Neural progenitor cell (in vitro differentiated cells): ENCODE measurements at regions not wholly inside any gene's neighbourhood (a gene's known extent, or its start where the extent isn't known, plus 50 kb on each side); places are given as distances from the start of the nearest gene placed in this dataset.

ENCODE experiments used
- DNase-seq: peaks from one replicate; pipeline ENCODE4 v3.0.0-alpha.2; 2016; ENCODE audit warnings: low spot score
- H2AFZ ChIP-seq: fragments of 200-600 bp; sonication (generic); replicated peaks from 2 replicates; pipeline ENCODE4 v1.6.1; 2016; ENCODE audit warnings: antibody characterized with exemption
- H3F3A ChIP-seq: fragments of 200-600 bp; sonication (generic); 2 replicates; pipeline ENCODE4 v1.6.1; 2016; ENCODE audit warnings: antibody characterized with exemption, low read depth
- H3K27ac ChIP-seq: fragments of 200-600 bp; sonication (generic); 2 replicates; pipeline ENCODE4 v1.5.1; 2016; ENCODE audit warnings: mild to moderate bottlenecking
- H3K27me3 ChIP-seq: fragments of 200-600 bp; sonication (generic); 2 replicates; pipeline ENCODE4 v1.6.1; 2016; ENCODE audit warnings: mild to moderate bottlenecking, moderate library complexity
- H3K36me3 ChIP-seq: fragments of 200-600 bp; sonication (generic); 2 replicates; pipeline ENCODE4 v1.5.1; 2016
- H3K4me1 ChIP-seq: fragments of 200-600 bp; sonication (generic); 2 replicates; pipeline ENCODE4 v1.6.1; 2016; ENCODE audit warnings: mixed run types
- H3K4me2 ChIP-seq: fragments of 200-600 bp; sonication (generic); 2 replicates; pipeline ENCODE4 v1.6.1; 2016
- H3K4me3 ChIP-seq: fragments of 200-600 bp; sonication (generic); 2 replicates; pipeline ENCODE4 v1.5.1; 2016
- H3K79me2 ChIP-seq: fragments of 200-600 bp; sonication (generic); 2 replicates; pipeline ENCODE4 v1.6.1; 2016; ENCODE audit warnings: low read depth
- H3K9ac ChIP-seq: fragments of 200-600 bp; sonication (generic); 2 replicates; pipeline ENCODE4 v1.6.1; 2016
- H3K9me3 ChIP-seq: fragments of 200-600 bp; sonication (generic); 2 replicates; pipeline ENCODE4 v1.5.1; 2016; ENCODE audit warnings: low read depth
- H4K20me1 ChIP-seq: fragments of 200-600 bp; sonication (generic); 2 replicates; pipeline ENCODE4 v1.6.1; 2016; ENCODE audit warnings: low read depth
- H3K27ac Mint-ChIP-seq: 3 replicates; pipeline ENCODE4 v1.8.0; 2021; ENCODE audit warnings: mixed read lengths
- H3K27me3 Mint-ChIP-seq: 2 replicates; pipeline ENCODE4 v1.8.0; 2022; ENCODE audit warnings: low read depth, mild to moderate bottlenecking, inconsistent platforms, moderate library complexity, mixed read lengths; ENCODE audit not compliant: insufficient read depth
- H3K36me3 Mint-ChIP-seq: 3 replicates; pipeline ENCODE4 v1.8.0; 2021; ENCODE audit warnings: mixed read lengths
- H3K4me1 Mint-ChIP-seq: 3 replicates; pipeline ENCODE4 v1.8.0; 2021; ENCODE audit warnings: mixed read lengths
- H3K4me3 Mint-ChIP-seq: 3 replicates; pipeline ENCODE4 v1.8.0; 2021; ENCODE audit warnings: mild to moderate bottlenecking, moderate library complexity, mixed read lengths
- H3K9me3 Mint-ChIP-seq: 3 replicates; pipeline ENCODE4 v1.8.0; 2020; ENCODE audit warnings: mixed read lengths
- EZH2 ChIP-seq: fragments of 200-600 bp; sonication (generic); IDR thresholded peaks from 2 replicates; pipeline ENCODE4 v1.6.1; 2017; ENCODE audit warnings: antibody characterized with exemption, mild to moderate bottlenecking, moderate library complexity
- EZH2phosphoT487 ChIP-seq: fragments of 200-600 bp; sonication (generic); IDR thresholded peaks from 2 replicates; pipeline ENCODE4 v1.6.1; 2017; ENCODE audit warnings: antibody characterized with exemption
- TF ChIP-seq, protein P1 (sequence below): fragments of 200-600 bp; sonication (generic); IDR thresholded peaks from 2 replicates; pipeline ENCODE4 v1.5.1; 2017; ENCODE audit warnings: antibody characterized with exemption, mild to moderate bottlenecking

DNA sequence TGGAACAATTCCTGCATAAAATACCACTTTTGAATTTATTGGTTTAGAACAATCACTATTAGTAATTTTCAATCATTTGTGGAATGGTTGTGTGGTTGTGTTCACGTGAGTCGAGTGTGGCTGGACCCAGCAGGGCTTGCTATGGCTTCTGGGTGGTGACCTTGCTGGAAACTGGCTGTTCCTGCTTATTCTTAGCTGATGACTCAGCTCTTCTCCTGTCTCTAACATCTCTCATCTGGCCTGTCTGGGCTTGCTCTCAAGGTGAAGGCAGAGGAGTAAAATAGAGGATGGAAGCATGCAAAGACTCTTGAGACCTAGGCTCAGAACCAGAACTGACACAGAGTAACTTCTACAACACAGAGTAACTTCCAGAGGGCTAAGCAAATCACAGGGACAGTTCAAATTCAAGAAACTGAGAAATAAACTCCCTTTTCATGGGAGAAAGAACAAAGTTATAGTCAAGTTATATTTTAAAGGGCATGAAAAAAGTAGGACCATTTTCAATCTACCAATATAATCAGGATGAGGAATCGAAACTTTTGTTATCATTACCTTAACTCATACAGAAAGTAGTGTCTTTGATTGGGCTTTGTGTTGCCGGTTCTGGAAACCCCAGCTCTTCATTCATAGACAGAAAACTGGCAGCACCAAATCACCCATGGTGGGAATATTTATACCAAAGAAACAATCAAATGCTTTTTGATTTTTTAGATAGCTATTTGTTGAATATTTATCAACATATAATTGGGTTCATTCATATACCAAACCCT, 665.1 kb downstream of the CDH18 start:
- H3K9me3 Mint-ChIP-seq = no peaks in the 10 kb centered on the region
- Histone ChIP-seq H3K36me3 (no peaks in the 10 kb centered on the region), H3K9me3 (no peaks in the 10 kb centered on the region), H3F3A (no peaks in the 10 kb centered on the region), H3K27ac (no peak overlapping the region), H3K27me3 (no peaks in the 10 kb centered on the region), H3K4me1 (peaks cover 7% of the 10 kb centered on the region), H3K9ac (no peak overlapping the region), H3K79me2 (no peaks in the 10 kb centered on the region), H4K20me1 (no peaks in the 10 kb centered on the region), H2AFZ (peak overlapping the region; percentile 60), H3K4me3 (no peak overlapping the region), H3K4me2 (no peak overlapping the region)
- no peak overlapping the region for H3K4me3 Mint-ChIP-seq
- DNase-seq = no peak
- peaks cover 9% of the 10 kb centered on the region for H3K4me1 Mint-ChIP-seq
- no peak for TF ChIP-seq EZH2phosphoT487
- H3K27ac Mint-ChIP-seq = peak overlapping the region; percentile 62
- H3K36me3 Mint-ChIP-seq = no peaks in the 10 kb centered on the region
- H3K27me3 Mint-ChIP-seq = no peaks in the 10 kb centered on the region

DNA sequence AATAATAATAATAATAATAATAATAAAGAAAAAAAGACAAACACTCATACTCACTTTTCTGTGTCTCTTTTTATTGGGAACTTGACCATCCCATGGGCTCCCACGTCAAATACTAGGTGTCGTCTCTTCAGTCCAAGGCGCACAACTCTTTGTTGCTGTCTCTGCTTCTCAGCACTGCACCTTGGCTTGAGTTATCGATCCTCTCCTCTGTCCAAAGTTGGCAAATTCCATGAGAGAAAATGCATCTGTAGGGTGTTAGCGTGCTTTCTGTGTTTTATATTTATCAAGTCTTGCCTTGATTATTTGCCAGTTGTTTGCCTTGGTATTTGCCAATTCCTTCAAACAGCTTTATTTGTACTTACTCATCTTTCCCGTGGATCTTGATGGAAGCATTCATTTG, 653.7 kb downstream of the CDH18 start:
- H3K4me1 Mint-ChIP-seq = no peaks in the 10 kb centered on the region
- no peaks in the 10 kb centered on the region for H3K27me3 Mint-ChIP-seq
- no peaks in the 10 kb centered on the region for H3K4me1 ChIP-seq
- TF ChIP-seq EZH2 (no peak), EZH2phosphoT487 (no peak)
- H4K20me1 ChIP-seq = no peaks in the 10 kb centered on the region
- no peaks in the 10 kb centered on the region for H3K27me3 ChIP-seq
- no peak overlapping the region for H3K27ac ChIP-seq
- no peak overlapping the region for H3K4me3 ChIP-seq
- H3K9me3 ChIP-seq = no peaks in the 10 kb centered on the region
- no peak overlapping the region for H3K4me3 Mint-ChIP-seq
- no peaks in the 10 kb centered on the region for H3K79me2 ChIP-seq
- peaks cover 3% of the 10 kb centered on the region for H3K9me3 Mint-ChIP-seq
- DNase-seq = no peak
- H3K36me3 Mint-ChIP-seq = no peaks in the 10 kb centered on the region
- no peaks in the 10 kb centered on the region for H3F3A ChIP-seq
- H3K9ac ChIP-seq = no peak overlapping the region
- no peak overlapping the region for H3K27ac Mint-ChIP-seq
- H2AFZ ChIP-seq = no peak overlapping the region
- H3K36me3 ChIP-seq = no peaks in the 10 kb centered on the region
- H3K4me2 ChIP-seq = no peak overlapping the region

DNA sequence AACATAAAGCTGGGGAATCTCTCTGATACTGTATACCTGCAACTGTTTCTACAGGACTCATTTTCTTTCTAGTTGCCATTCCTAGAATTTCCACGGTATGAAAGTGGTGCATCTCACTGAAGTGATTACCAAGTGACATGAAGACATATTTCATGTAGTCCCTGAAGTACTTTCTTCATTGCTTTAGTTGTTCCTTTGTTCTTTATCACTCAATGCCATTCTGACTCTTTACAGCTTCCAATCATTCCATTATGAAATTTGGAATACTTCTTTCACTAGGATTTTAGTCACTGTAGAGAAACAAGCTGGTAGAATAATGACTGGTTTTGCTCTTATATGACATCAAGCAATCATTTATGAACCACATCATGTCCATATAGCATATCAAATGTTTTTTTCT, 645.1 kb downstream of the CDH18 start:
- Mint-ChIP-seq H3K9me3 (peaks cover 8% of the 10 kb centered on the region), H3K4me3 (no peak overlapping the region), H3K27ac (no peak overlapping the region), H3K27me3 (no peaks in the 10 kb centered on the region), H3K36me3 (no peaks in the 10 kb centered on the region), H3K4me1 (no peaks in the 10 kb centered on the region)
- Histone ChIP-seq H3K27me3 (no peaks in the 10 kb centered on the region), H3K79me2 (no peaks in the 10 kb centered on the region), H3K4me2 (no peak overlapping the region), H4K20me1 (no peaks in the 10 kb centered on the region), H3K9ac (no peak overlapping the region), H3K27ac (no peak overlapping the region), H3K4me3 (no peak overlapping the region), H3F3A (no peaks in the 10 kb centered on the region), H3K9me3 (no peaks in the 10 kb centered on the region), H2AFZ (no peak overlapping the region), H3K36me3 (no peaks in the 10 kb centered on the region), H3K4me1 (no peaks in the 10 kb centered on the region)
- DNase-seq = no peak
- TF ChIP-seq EZH2 (no peak), EZH2phosphoT487 (no peak)
- TF ChIP-seq, protein P1, sequence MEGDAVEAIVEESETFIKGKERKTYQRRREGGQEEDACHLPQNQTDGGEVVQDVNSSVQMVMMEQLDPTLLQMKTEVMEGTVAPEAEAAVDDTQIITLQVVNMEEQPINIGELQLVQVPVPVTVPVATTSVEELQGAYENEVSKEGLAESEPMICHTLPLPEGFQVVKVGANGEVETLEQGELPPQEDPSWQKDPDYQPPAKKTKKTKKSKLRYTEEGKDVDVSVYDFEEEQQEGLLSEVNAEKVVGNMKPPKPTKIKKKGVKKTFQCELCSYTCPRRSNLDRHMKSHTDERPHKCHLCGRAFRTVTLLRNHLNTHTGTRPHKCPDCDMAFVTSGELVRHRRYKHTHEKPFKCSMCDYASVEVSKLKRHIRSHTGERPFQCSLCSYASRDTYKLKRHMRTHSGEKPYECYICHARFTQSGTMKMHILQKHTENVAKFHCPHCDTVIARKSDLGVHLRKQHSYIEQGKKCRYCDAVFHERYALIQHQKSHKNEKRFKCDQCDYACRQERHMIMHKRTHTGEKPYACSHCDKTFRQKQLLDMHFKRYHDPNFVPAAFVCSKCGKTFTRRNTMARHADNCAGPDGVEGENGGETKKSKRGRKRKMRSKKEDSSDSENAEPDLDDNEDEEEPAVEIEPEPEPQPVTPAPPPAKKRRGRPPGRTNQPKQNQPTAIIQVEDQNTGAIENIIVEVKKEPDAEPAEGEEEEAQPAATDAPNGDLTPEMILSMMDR = no peak

DNA sequence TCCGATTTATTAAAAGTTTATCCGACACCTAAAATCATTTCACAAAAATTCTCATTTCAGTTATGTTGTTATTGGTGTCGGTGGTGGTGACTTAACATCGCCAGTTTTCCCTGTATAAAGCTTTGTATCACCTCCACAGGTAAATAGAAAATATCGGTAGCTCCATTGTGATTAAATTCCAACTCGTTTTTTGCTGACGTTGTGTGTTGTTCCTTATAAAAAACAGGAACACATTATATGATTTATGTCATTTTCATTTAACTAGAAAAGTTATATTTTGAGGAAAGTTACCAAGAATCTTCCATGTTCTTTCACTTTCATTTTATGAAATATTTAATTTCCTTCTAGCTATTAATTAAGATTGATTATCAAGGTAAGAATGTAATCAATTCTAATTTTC, 635.9 kb downstream of the CDH18 start:
- no peaks in the 10 kb centered on the region for H3K27me3 ChIP-seq
- no peak overlapping the region for H3K4me3 ChIP-seq
- H4K20me1 ChIP-seq = no peaks in the 10 kb centered on the region
- no peaks in the 10 kb centered on the region for H3K9me3 Mint-ChIP-seq
- H3K4me1 ChIP-seq = no peaks in the 10 kb centered on the region
- H3K4me1 Mint-ChIP-seq = no peaks in the 10 kb centered on the region
- no peak overlapping the region for H3K27ac Mint-ChIP-seq
- no peak overlapping the region for H3K4me3 Mint-ChIP-seq
- no peaks in the 10 kb centered on the region for H3K36me3 Mint-ChIP-seq
- H3K9me3 ChIP-seq = no peaks in the 10 kb centered on the region
- no peaks in the 10 kb centered on the region for H3K79me2 ChIP-seq
- no peaks in the 10 kb centered on the region for H3K27me3 Mint-ChIP-seq
- H2AFZ ChIP-seq = no peak overlapping the region
- no peak for DNase-seq
- no peak overlapping the region for H3K9ac ChIP-seq
- H3K4me2 ChIP-seq = no peak overlapping the region
- no peaks in the 10 kb centered on the region for H3F3A ChIP-seq
- H3K36me3 ChIP-seq = no peaks in the 10 kb centered on the region
- no peak overlapping the region for H3K27ac ChIP-seq
- no peak for TF ChIP-seq EZH2phosphoT487
- no peak for TF ChIP-seq EZH2
- TF ChIP-seq, protein P1 = no peak
